H1 (cell line): ENCODE measurements at regions not wholly inside any gene's neighbourhood (a gene's known extent, or its start where the extent isn't known, plus 50 kb on each side); places are given as distances from the start of the nearest gene placed in this dataset.

Experiments
- CTCF ChIA-PET: fragments of 300-600 bp; sonication (Branson Sonifier 250); formaldehyde crosslinking; loops from one replicate; lab custom pipeline; 2021; ENCODE audit not compliant: partially characterized antibody; lab: Charles Lee
- POLR2A ChIA-PET: fragments of 300-600 bp; sonication (Branson Sonifier 250); formaldehyde crosslinking; loops from one replicate; lab custom pipeline; 2021; ENCODE audit warnings: inconsistent platforms; ENCODE audit not compliant: partially characterized antibody; lab: Charles Lee
- DNase-seq, 2 experiments: peaks; one replicate each; pipeline versions ENCODE4 v3.0.0 to v3.0.0-alpha.2; 2010 to 2022; ENCODE audit warnings: low spot score in 2 of 2, low read depth in 1 of 2, mixed read lengths in 1 of 2
- FAIRE-seq: peaks from 2 replicates; lab custom pipeline; 2011; peaks lifted over from hg19 to GRCh38; lab: Jason Lieb, UNC
- H2AFZ ChIP-seq: 2 replicates; pipeline ENCODE4 v1.8.1; 2012; ENCODE audit warnings: low read length, inconsistent platforms
- H2AK5ac ChIP-seq: 2 replicates; pipeline ENCODE4 v1.6.1; 2013; ENCODE audit warnings: low read depth, low read length
- H2BK120ac ChIP-seq: replicated peaks from 2 replicates; pipeline ENCODE3; 2013; ENCODE audit warnings: low read depth, low read length, inconsistent platforms
- H2BK12ac ChIP-seq: 2 replicates; pipeline ENCODE4 v1.6.1; 2013; ENCODE audit warnings: low read depth, low read length
- H2BK15ac ChIP-seq: 2 replicates; pipeline ENCODE4 v1.6.1; 2013; ENCODE audit warnings: low read length
- H2BK20ac ChIP-seq: 2 replicates; pipeline ENCODE4 v1.6.1; 2013; ENCODE audit warnings: low read length
- H2BK5ac ChIP-seq: 2 replicates; pipeline ENCODE4 v1.6.1; 2013; ENCODE audit warnings: low read depth, low read length
- H3K14ac ChIP-seq: 2 replicates; pipeline ENCODE4 v1.6.1; 2013; ENCODE audit warnings: inconsistent platforms; ENCODE audit not compliant: insufficient read length
- H3K18ac ChIP-seq: 2 replicates; pipeline ENCODE4 v1.6.1; 2013; ENCODE audit warnings: low read length; ENCODE audit errors: extremely low read depth
- H3K23ac ChIP-seq: 2 replicates; pipeline ENCODE4 v1.6.1; 2013; ENCODE audit warnings: inconsistent platforms; ENCODE audit not compliant: insufficient read length
- H3K23me2 ChIP-seq: 2 replicates; pipeline ENCODE4 v1.6.1; 2013; ENCODE audit warnings: low read depth, low read length
- H3K27ac ChIP-seq: 2 replicates; pipeline ENCODE4 v1.6.1; 2011; ENCODE audit warnings: low read depth, low read length, inconsistent platforms
- H3K27me3 ChIP-seq, 4 experiments: replicated peaks in 1 of 4; 1 replicate in 1 of 4; 2 replicates in 3 of 4; pipeline versions ENCODE4 v1.6.1 to v1.8.1; 2011 to 2013; ENCODE audit warnings: low read length in 3 of 4, mild to moderate bottlenecking in 3 of 4, inconsistent platforms in 2 of 4, mixed read lengths in 2 of 4, moderate library complexity in 1 of 4; ENCODE audit not compliant: control insufficient read depth in 3 of 4, insufficient read depth in 3 of 4; ENCODE audit errors: extremely low read depth in 1 of 4
- H3K36me3 ChIP-seq, 4 experiments: 2 replicates each; pipeline versions ENCODE4 v1.6.1 to v1.8.1; 2011 to 2013; ENCODE audit warnings: mild to moderate bottlenecking in 4 of 4, low read length in 3 of 4, moderate library complexity in 2 of 4, control low read depth in 1 of 4, inconsistent platforms in 1 of 4; ENCODE audit not compliant: insufficient read depth in 4 of 4, control insufficient read depth in 2 of 4
- H3K4ac ChIP-seq: replicated peaks from 2 replicates; pipeline ENCODE3; 2013; ENCODE audit warnings: low read length, low read depth, mixed read lengths, inconsistent platforms; ENCODE audit not compliant: insufficient read length
- H3K4me1 ChIP-seq, 4 experiments: replicated peaks in 1 of 4; 1 replicate in 1 of 4; 2 replicates in 3 of 4; pipeline versions ENCODE4 v1.6.1 to v1.8.1; 2011 to 2013; ENCODE audit warnings: low read length in 3 of 4, inconsistent platforms in 2 of 4, mixed read lengths in 1 of 4; ENCODE audit not compliant: insufficient read depth in 4 of 4, control insufficient read depth in 3 of 4
- H3K4me2 ChIP-seq, 2 experiments: 2 replicates each; pipeline versions ENCODE4 v1.6.1 to v1.8.1; 2011 to 2013; ENCODE audit warnings: low read depth in 2 of 2, low read length in 2 of 2, control low read depth in 1 of 2, inconsistent platforms in 1 of 2, mild to moderate bottlenecking in 1 of 2; ENCODE audit not compliant: insufficient read depth in 1 of 2
- H3K4me3 ChIP-seq, 4 experiments: fragments of 200-600, 300-600 bp in 1 of 4; sonication (generic), shearing (Covaris generic), sonication (Bioruptor Twin) in 1 of 4; 2 replicates each; pipeline versions ENCODE4 v1.5.1 to v1.8.1; 2011 to 2016; ENCODE audit warnings: low read length in 4 of 4, low read depth in 3 of 4, control low read depth in 2 of 4, inconsistent platforms in 2 of 4, mild to moderate bottlenecking in 2 of 4, mixed read lengths in 1 of 4, moderate library complexity in 1 of 4; ENCODE audit not compliant: insufficient read depth in 2 of 4; ENCODE audit errors: extremely low read depth in 1 of 4
- H3K56ac ChIP-seq: replicated peaks from 2 replicates; pipeline ENCODE3; 2013; ENCODE audit warnings: low read depth, mild to moderate bottlenecking, mixed read lengths, low read length, inconsistent platforms; ENCODE audit not compliant: insufficient read length
- H3K79me1 ChIP-seq: 2 replicates; pipeline ENCODE4 v1.6.1; 2013; ENCODE audit warnings: low read depth, low read length, control low read depth
- H3K79me2 ChIP-seq, 2 experiments: 2 replicates each; pipeline versions ENCODE4 v1.6.1 to v1.8.1; 2012 to 2013; ENCODE audit warnings: low read length in 2 of 2, mild to moderate bottlenecking in 2 of 2, inconsistent platforms in 1 of 2; ENCODE audit not compliant: insufficient read depth in 2 of 2, control insufficient read depth in 1 of 2
- H3K9ac ChIP-seq, 4 experiments: replicated peaks in 1 of 4; 1 replicate in 1 of 4; 2 replicates in 3 of 4; pipeline versions ENCODE4 v1.6.1 to v1.8.1; 2011 to 2013; ENCODE audit warnings: low read depth in 3 of 4, low read length in 3 of 4, control low read depth in 2 of 4, mild to moderate bottlenecking in 2 of 4, moderate library complexity in 2 of 4, inconsistent platforms in 1 of 4; ENCODE audit errors: extremely low read depth in 1 of 4
- H3K9me3 ChIP-seq, 2 experiments: 2 replicates each; pipeline versions ENCODE4 v1.6.1 to v1.8.1; 2012 to 2013; ENCODE audit warnings: mild to moderate bottlenecking in 2 of 2, moderate library complexity in 2 of 2, control low read depth in 1 of 2, inconsistent platforms in 1 of 2, low read depth in 1 of 2, low read length in 1 of 2, mixed read lengths in 1 of 2; ENCODE audit not compliant: insufficient read depth in 2 of 2
- H4K20me1 ChIP-seq, 2 experiments: replicated peaks in 1 of 2; 2 replicates each; pipeline versions ENCODE3 to v1.8.1; 2011 to 2013; ENCODE audit warnings: inconsistent platforms in 2 of 2, low read length in 2 of 2, mild to moderate bottlenecking in 1 of 2; ENCODE audit not compliant: insufficient read depth in 2 of 2, control insufficient read depth in 1 of 2
- H4K5ac ChIP-seq: 2 replicates; pipeline ENCODE4 v1.6.1; 2013; ENCODE audit warnings: low read length, low read depth, mixed read lengths, inconsistent platforms; ENCODE audit not compliant: insufficient read length
- H4K8ac ChIP-seq: 2 replicates; pipeline ENCODE4 v1.8.0; 2013; ENCODE audit warnings: mild to moderate bottlenecking, moderate library complexity, low read length, inconsistent platforms; ENCODE audit not compliant: insufficient read depth; ENCODE audit errors: extremely low read depth
- H4K91ac ChIP-seq: replicated peaks from 2 replicates; pipeline ENCODE3; 2013; ENCODE audit warnings: low read length, mixed read lengths, inconsistent platforms; ENCODE audit not compliant: insufficient read length
- ASH2L ChIP-seq: fragments of 200-600, 300-600 bp; sonication (generic); IDR thresholded peaks from one replicate; pipeline ENCODE4 v1.7.1; 2017; ENCODE audit warnings: low read length
- BCL11A ChIP-seq, 2 experiments: IDR thresholded peaks; one replicate each; pipeline ENCODE4 v1.6.1; 2011; ENCODE audit warnings: low read depth in 2 of 2, low read length in 2 of 2, mild to moderate bottlenecking in 2 of 2
- CBX8 ChIP-seq: fragments of 300-800, 300-1000 bp; sonication (generic); IDR thresholded peaks from 2 replicates; pipeline ENCODE4 v1.7.1; 2016; ENCODE audit warnings: low read depth, low read length, borderline replicate concordance
- CTBP2 ChIP-seq: IDR thresholded peaks from 2 replicates; pipeline ENCODE4 v1.7.0; 2011; ENCODE audit warnings: borderline replicate concordance, mild to moderate bottlenecking, moderate library complexity, mixed read lengths, low read length; ENCODE audit not compliant: insufficient read depth, insufficient read length
- EZH2 ChIP-seq: fragments of 200-600 bp; sonication (generic); IDR thresholded peaks from 2 replicates; pipeline ENCODE4 v1.7.1; 2012; ENCODE audit warnings: low read depth, mild to moderate bottlenecking, moderate library complexity, low read length, inconsistent platforms; ENCODE audit not compliant: severe bottlenecking
- HDAC6 ChIP-seq: IDR thresholded peaks from one replicate; pipeline ENCODE4 v1.7.1; 2012; ENCODE audit warnings: low read depth, mild to moderate bottlenecking, inconsistent platforms, low read length, moderate library complexity
- KDM5A ChIP-seq: fragments of 200-600 bp; IDR thresholded peaks from 2 replicates; pipeline ENCODE4 v1.7.1; 2012; ENCODE audit warnings: mild to moderate bottlenecking, low read length, inconsistent platforms, mixed read lengths
- NANOG ChIP-seq: IDR thresholded peaks from 2 replicates; pipeline ENCODE4 v1.6.1; 2011; ENCODE audit warnings: low read length, low read depth, mild to moderate bottlenecking, inconsistent platforms; ENCODE audit not compliant: insufficient read depth, poor library complexity, severe bottlenecking
- NRF1 ChIP-seq: IDR thresholded peaks from 2 replicates; pipeline ENCODE4 v1.6.1; 2011; ENCODE audit warnings: mild to moderate bottlenecking, low read depth, low read length, improper control_type of control experiment
- SAP30 ChIP-seq: fragments of 300-600 bp; sonication (generic); IDR thresholded peaks from 2 replicates; pipeline ENCODE4 v1.7.1; 2012; ENCODE audit warnings: low read length, moderate library complexity, mild to moderate bottlenecking, inconsistent platforms; ENCODE audit not compliant: insufficient read depth, insufficient replicate concordance
- SP2 ChIP-seq: IDR thresholded peaks from 2 replicates; pipeline ENCODE4 v1.6.1; 2012; ENCODE audit warnings: mild to moderate bottlenecking, low read length, inconsistent platforms
- TBP ChIP-seq: IDR thresholded peaks from 2 replicates; pipeline ENCODE4 v1.6.1; 2011; ENCODE audit warnings: low read depth, low read length, improper control_type of control experiment
- WGBS, 2 experiments: shearing (Covaris generic) in 1 of 2; methylation state at CpG; one replicate each; pipeline versions ENCODE4 v1.1.6 to v1.1.7; 2013 to 2015; ENCODE audit warnings: low lambda C conversion rate in 2 of 2, mixed read lengths in 2 of 2, inconsistent platforms in 1 of 2, low coverage in 1 of 2, missing lambda C conversion rate in 1 of 2; ENCODE audit not compliant: insufficient replicate concordance in 2 of 2, insufficient coverage in 1 of 2, insufficient read length in 1 of 2; ENCODE audit errors: extremely low coverage in 1 of 2, missing lambda C conversion rate in 1 of 2; 5-methylcytosine and 5-hydroxymethylcytosine counted together

DNA sequence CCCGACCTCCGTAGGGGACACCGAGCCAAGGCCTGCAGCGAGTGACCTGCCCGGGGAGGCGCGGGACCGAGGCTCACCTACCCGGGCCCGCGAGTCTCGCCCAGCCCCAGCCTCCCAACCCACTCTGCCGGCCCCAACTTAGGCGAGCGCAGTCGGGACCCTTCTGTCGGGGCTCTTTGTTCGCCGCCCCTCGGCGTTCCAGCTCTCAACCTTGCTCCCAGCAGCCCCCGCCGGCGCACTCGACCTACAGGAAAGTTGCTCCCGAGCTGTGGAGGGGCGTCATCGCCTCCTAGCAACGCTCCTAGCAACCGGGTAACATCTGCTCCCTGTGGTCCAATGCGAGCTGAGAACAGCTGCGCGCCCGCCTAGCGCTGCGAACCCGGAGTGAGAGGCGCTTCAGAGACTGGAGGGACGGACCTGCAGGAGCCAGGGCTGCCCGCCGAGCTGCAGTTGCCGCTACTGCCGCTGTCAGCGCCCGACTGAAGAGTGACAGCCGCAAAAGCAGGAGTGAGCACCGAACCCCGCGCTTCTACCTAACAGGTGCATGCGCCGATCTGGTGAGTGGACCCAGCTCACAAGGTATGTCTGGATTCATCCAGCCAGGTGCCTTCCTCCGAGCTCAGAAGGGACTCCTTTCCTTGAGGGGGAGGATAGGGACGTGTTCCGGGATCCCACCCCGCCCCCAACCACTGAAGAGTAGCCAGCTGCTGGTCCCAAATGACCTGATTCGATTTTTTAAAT is 355.0 kb downstream of the SNAPC1 start:
- peak; percentile 91 to 93 for DNase-seq
- Histone ChIP-seq H2BK5ac (no peak overlapping the region), H2BK20ac (no peak overlapping the region), H3K23me2 (peaks cover 4% of the 10 kb centered on the region; the same call in 1 of the 2 replicates), H3K79me1 (no peaks in the 10 kb centered on the region), H3K36me3 (no peaks in the 10 kb centered on the region), H4K8ac (no peak overlapping the region), H3K4me2 (peak overlapping the region; percentile 79 to 89), H3K9ac (no peak overlapping the region), H3K4me3 (peak overlapping the region; percentile 54 to 79 (median 60)), H2BK120ac (no peak overlapping the region), H3K23ac (no peak overlapping the region), H2AK5ac (no peak overlapping the region), H2BK12ac (no peak overlapping the region), H3K56ac (no peak overlapping the region), H2AFZ (no peak overlapping the region; the same call in 1 of the 2 replicates), H3K14ac (no peak overlapping the region), H2BK15ac (no peak overlapping the region), H3K27ac (no peak overlapping the region), H3K27me3 (peaks cover 1 to 26% (median 15%) of the 10 kb centered on the region in 4 experiments), H3K79me2 (no peaks in the 10 kb centered on the region), H3K9me3 (no peaks in the 10 kb centered on the region), H4K91ac (no peak overlapping the region), H3K18ac (no peak overlapping the region), H4K5ac (no peak overlapping the region), H3K4me1 (no peaks in the 10 kb centered on the region; a peak in 2 of 7 replicates), H3K4ac (no peak overlapping the region), H4K20me1 (no peaks in the 10 kb centered on the region)
- CTCF ChIA-PET, result interaction anchor here (0.5 to 4.1 kb wide), 14 partner anchors 10 to 1532 kb away, joined by 3 to 35 read pairs (median 4); no protein-coding TSS in a partner anchor
- peak; percentile 69 for FAIRE-seq
- WGBS, 2 experiments, result 2% methylated on average over 38 of the region's 56 CpGs; no CpG with 5 or more reads in 1 of the 2 experiments
- POLR2A ChIA-PET, result no interaction called here
- TF ChIP-seq CTBP2 (peak; percentile 41), NRF1 (no peak), ASH2L (peak; percentile 77), NANOG (no peak), EZH2 (no peak), SP2 (no peak), SAP30 (peak; percentile 98), TBP (peak; percentile 68; the same call in 1 of the 2 replicates), BCL11A (IDR thresholded peaks at IDR 0.05; ENCODE audit: low read depth in 2 of 2, low read length in 2 of 2) (no peak), HDAC6 (no peak), CBX8 (no peak), KDM5A (no peak)
